ENCODE measurements at regions not wholly inside any gene's neighbourhood (a gene's known extent, or its start where the extent isn't known, plus 50 kb on each side); places are given as distances from the start of the nearest gene placed in this dataset.

DNA sequence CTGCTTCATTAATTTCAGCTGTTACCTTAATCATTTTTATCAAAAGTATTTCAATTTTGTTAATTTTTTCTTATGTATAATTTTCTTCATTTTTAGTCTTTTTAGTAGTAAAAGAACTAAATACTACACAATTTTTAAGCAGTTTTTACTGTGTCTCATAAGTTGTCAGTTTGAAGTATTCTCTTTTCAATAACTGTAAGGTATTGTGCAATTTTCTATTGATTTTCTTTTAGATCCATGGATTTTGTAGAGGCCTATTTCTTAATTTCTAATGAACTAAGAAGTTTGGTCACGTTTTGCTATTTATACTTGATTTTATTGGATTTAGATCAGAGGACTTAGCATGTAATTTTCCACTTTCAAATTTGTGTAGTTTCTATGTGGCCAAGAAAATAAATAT, 207.7 kb upstream of the PRR16 start:
- no peak for TF ChIP-seq GATA2 (IDR thresholded peaks at IDR 0.05; ENCODE audit: low read depth, low read length)
- TF ChIP-seq GATA3 (IDR thresholded peaks at IDR 0.05; ENCODE audit: low read depth, low read length) = no peak

DNA sequence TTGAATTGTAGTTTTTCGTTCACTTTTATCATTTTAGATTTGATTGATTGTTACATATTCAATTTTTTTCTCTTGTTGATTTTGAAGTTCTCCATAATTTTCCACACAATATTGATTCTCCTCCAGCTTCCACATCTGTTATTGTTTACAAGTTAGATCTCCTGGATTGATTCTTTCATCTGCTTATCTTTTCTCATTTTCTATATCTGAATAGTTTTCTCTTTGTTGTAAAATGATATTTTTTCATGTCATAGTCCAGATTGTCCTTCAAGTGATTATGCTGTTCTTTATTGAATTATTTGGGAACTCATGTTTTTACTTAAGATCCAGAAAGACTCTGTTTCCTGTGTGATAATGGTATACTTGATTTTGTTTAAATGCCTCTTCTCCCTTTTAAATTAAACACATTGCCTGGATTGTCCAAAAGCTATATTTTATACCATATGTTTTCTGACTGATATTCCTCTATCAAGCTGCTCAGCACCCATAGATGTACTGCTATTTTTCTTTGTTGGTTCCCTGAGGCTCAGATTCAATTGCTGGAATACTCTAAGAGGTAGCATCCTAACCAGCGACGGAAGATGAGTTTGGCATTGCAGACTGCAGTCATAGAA, 206.6 kb upstream of the PRR16 start:
- TF ChIP-seq GATA2 (IDR thresholded peaks at IDR 0.05; ENCODE audit: low read depth, low read length) = 0 out of 2 replicates have a peak, but pooled peaks have one; percentile 5
- TF ChIP-seq GATA3 (IDR thresholded peaks at IDR 0.05; ENCODE audit: low read depth, low read length) = peak; percentile 93

- no peak for TF ChIP-seq GATA2 (IDR thresholded peaks at IDR 0.05; ENCODE audit: low read depth, low read length)
- TF ChIP-seq GATA3 (IDR thresholded peaks at IDR 0.05; ENCODE audit: low read depth, low read length) = no peak
Measured at GRCh38 chr5:120258123-120258522, 206.0 kb upstream of the PRR16 start.

DNA sequence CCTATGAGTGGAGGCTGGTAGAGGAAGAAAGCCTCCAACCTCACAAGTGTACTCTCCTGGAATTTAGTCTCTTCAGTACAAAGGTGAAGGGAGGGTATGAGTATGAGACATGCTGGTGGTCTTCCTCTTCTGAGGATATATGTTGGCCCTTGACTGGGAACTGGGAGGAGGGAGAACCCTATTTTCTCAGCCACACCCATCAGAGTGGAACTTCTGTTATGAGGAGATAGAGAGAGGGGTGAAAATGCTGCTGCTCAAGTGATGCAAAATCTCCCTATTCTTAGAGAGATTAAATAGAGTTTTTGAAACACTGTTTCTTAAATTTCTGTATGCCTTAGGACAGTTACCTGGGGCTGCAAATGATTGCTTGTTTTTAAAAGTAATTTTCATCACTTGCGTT, 203.4 kb upstream of the PRR16 start:
- TF ChIP-seq GATA3 (IDR thresholded peaks at IDR 0.05; ENCODE audit: low read depth, low read length) (no peak), GATA2 (IDR thresholded peaks at IDR 0.05; ENCODE audit: low read depth, low read length) (no peak)

DNA sequence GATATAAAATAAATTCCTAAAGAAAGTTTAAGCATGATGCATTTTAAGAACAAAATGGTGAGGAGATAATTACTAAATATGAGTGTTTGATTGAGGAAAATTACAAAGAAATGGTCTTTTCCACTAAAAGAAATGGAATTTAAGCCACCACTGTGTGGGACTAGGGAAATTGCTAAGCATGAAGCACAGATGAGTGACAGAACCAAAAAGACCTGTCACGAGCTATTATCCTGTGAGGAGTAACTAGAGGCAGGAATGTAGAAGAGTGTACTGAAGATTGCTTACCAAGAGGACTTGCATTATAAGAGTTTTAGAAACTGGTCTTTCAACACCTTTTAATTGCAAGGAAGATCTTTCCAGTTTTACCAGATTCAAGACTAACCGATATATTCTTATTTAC, 193.6 kb upstream of the PRR16 start:
- TF ChIP-seq GATA3 (IDR thresholded peaks at IDR 0.05; ENCODE audit: low read depth, low read length) (no peak), GATA2 (IDR thresholded peaks at IDR 0.05; ENCODE audit: low read depth, low read length) (no peak)

- TF ChIP-seq GATA3 (IDR thresholded peaks at IDR 0.05; ENCODE audit: low read depth, low read length) = no peak
- TF ChIP-seq GATA2 (IDR thresholded peaks at IDR 0.05; ENCODE audit: low read depth, low read length) = no peak
Measured at GRCh38 chr5:120293796-120294195, 170.3 kb upstream of the PRR16 start.

DNA sequence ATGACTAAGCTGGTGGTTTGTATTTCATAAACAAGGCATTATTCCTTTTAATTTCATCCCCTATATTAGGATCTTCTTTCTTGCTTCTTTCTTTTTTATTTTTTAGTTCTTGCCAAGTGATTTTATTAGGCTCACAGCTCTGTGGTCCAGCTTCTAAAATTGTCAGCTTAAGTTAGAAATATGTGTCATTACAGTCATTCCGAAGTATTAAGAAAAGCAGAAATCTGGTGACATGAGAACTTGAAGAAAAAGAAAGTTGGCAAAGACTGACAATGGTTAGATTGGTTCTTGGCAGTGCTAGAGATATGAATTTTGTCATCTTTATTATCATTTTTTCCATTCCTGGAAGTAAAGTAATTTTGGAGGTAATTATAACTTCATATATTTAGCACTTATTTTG, 166.5 kb upstream of the PRR16 start:
- no peak for TF ChIP-seq GATA2 (IDR thresholded peaks at IDR 0.05; ENCODE audit: low read depth, low read length)
- TF ChIP-seq GATA3 (IDR thresholded peaks at IDR 0.05; ENCODE audit: low read depth, low read length) = no peak

DNA sequence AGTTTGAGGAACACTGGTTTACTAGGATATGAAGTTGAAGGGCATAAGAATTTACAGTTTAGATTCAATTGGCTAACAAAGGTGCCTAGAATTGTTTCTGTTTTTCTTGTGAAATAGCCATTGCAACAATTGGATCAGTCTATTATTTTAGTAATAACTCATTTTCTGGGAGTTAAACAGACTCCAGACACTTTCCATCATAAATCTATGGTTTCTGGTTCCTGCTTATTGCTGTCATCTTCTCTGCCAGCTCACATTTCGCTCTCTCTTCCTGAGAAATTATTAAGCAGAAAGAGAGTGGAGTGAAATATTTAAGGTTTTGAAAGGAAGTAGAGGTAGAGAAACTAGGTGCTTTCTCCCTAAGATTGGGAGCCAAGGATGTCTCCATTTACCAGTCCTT, 165.1 kb upstream of the PRR16 start:
- TF ChIP-seq GATA2 (IDR thresholded peaks at IDR 0.05; ENCODE audit: low read depth, low read length) = no peak
- TF ChIP-seq GATA3 (IDR thresholded peaks at IDR 0.05; ENCODE audit: low read depth, low read length) = no peak

DNA sequence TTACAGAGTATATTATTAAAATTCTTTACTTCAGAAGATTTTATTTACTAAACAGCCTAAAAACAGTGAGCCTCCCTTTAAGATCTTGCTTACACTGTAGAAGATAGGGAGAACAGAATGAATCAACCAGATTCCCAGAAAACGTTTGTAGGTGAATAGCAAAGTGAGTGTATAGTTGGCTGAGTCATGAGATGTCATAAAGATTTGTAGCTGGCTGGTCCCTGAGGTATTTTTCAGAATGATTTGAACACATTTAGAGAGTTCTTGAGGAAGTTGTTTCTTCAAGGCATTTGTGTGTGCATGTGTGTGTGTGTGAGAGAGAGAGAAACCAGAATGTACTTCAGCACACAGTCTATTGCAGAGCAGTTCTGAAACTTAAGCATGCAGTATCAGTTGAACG, 159.4 kb upstream of the PRR16 start:
- TF ChIP-seq GATA2 (IDR thresholded peaks at IDR 0.05; ENCODE audit: low read depth, low read length) (no peak), GATA3 (IDR thresholded peaks at IDR 0.05; ENCODE audit: low read depth, low read length) (no peak)

DNA sequence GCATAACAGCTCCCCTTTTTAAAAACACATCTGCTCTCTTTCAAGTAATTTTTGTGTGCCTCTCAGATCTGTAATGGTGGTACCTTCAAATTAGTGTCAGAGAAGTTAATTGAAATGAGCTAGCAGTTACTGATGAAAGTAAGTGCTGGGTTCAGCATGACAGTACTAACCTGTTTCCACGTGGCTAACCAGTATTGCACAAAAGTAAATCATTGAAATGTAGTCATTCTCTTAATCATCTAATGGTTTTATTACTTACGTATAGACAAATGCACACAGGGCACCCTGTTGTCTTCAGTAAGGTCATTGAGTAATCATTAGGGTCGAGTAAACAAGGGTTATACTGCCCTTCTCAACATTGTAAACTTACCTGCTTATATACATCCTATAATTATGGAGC, 157.8 kb upstream of the PRR16 start:
- no peak for TF ChIP-seq GATA2 (IDR thresholded peaks at IDR 0.05; ENCODE audit: low read depth, low read length)
- TF ChIP-seq GATA3 (IDR thresholded peaks at IDR 0.05; ENCODE audit: low read depth, low read length) = no peak

DNA sequence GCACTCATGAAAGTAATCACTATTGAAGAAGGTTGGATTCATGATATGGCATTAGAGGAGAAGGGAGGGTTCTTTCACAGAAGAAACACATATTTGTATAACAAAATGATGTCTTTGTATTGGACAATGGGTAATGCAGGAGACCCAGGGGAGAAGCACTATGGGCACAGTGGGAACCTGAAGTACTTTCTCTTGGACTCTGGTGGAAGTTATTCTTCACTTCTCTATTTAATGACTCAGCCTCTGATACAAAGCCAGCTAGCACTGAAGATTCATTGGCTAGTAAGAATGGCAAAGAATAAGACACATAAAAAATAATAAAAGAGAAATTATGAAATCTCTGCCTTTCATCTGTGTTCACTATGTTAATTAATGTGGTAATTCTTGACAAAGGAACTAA, 149.9 kb upstream of the PRR16 start:
- TF ChIP-seq GATA2 (IDR thresholded peaks at IDR 0.05; ENCODE audit: low read depth, low read length) (no peak), GATA3 (IDR thresholded peaks at IDR 0.05; ENCODE audit: low read depth, low read length) (no peak)

DNA sequence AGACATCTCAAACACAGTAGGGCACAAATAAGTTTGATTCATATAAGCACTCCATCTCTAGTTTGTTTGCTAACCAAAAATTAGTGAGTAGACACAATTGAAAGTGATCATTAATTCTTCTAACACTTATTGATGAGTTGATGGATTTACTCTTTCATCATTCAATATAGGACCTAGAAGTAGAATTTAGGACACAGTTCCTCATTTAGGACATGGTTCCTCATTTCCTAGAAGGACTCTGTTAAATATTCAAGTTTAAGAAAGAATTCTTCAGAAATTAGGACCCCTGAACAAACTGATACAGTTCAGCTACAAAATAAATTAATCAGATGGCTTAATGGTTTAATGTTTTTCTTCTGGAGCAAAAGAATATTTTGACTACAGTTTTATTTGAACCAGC, 143.5 kb upstream of the PRR16 start:
- TF ChIP-seq GATA3 (IDR thresholded peaks at IDR 0.05; ENCODE audit: low read depth, low read length) (no peak), GATA2 (IDR thresholded peaks at IDR 0.05; ENCODE audit: low read depth, low read length) (no peak)

GRCh38 chr5:120326651-120327050, 137.4 kb upstream of the PRR16 start:
- TF ChIP-seq GATA2 (IDR thresholded peaks at IDR 0.05; ENCODE audit: low read depth, low read length) = no peak
- TF ChIP-seq GATA3 (IDR thresholded peaks at IDR 0.05; ENCODE audit: low read depth, low read length) = no peak

GRCh38 chr5:120327180-120327579, 136.9 kb upstream of the PRR16 start:
- TF ChIP-seq GATA2 (IDR thresholded peaks at IDR 0.05; ENCODE audit: low read depth, low read length) = no peak
- TF ChIP-seq GATA3 (IDR thresholded peaks at IDR 0.05; ENCODE audit: low read depth, low read length) = no peak

GRCh38 chr5:120329095-120329494, 135.0 kb upstream of the PRR16 start:
- TF ChIP-seq GATA2 (IDR thresholded peaks at IDR 0.05; ENCODE audit: low read depth, low read length) = no peak
- TF ChIP-seq GATA3 (IDR thresholded peaks at IDR 0.05; ENCODE audit: low read depth, low read length) = no peak

GRCh38 chr5:120330558-120330957, 133.5 kb upstream of the PRR16 start:
- TF ChIP-seq GATA3 (IDR thresholded peaks at IDR 0.05; ENCODE audit: low read depth, low read length) = no peak
- no peak for TF ChIP-seq GATA2 (IDR thresholded peaks at IDR 0.05; ENCODE audit: low read depth, low read length)
